GM20000 (cell line): ENCODE measurements at regions not wholly inside any gene's neighbourhood (a gene's known extent, or its start where the extent isn't known, plus 50 kb on each side); places are given as distances from the start of the nearest gene placed in this dataset.

Experiments used
- DNase-seq: peaks from one replicate; pipeline ENCODE4 v3.0.0; 2012; ENCODE audit warnings: low spot score
- CTCF ChIP-seq: IDR thresholded peaks from 2 replicates; pipeline ENCODE4 v1.5.1; 2012; ENCODE audit warnings: mild to moderate bottlenecking, control low read depth; ENCODE audit errors: extremely low read depth, missing control alignments

- no peak for DNase-seq
- no peak for TF ChIP-seq CTCF
Observed at GRCh38 chr2:205887637-205888036, 198.3 kb downstream of the INO80D start.

- TF ChIP-seq CTCF = peak; percentile 88
- DNase-seq = peak; percentile 73
Observed at GRCh38 chr2:205885492-205886099, 200.4 kb downstream of the INO80D start.

DNA sequence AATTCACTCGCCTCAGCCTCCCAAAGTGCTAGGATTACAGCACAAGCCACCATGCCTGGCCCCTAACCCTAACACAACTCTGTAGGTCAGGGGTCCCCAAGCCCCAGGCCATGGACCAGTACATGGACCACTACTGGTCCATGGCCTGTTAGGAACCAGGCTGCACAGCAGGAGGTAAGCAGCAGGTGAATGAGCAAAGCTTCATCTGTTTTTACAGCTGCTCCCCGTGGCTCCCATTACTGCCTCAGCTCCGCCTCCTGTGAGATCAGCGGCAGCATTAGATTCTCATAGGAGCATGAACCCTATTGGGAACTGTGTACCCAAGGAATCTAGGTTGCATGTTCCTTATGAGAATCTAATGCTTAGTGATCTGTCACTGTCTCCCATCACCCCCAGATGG, 201.7 kb downstream of the NRP2 start:
- DNase-seq = no peak
- TF ChIP-seq CTCF = no peak

DNA sequence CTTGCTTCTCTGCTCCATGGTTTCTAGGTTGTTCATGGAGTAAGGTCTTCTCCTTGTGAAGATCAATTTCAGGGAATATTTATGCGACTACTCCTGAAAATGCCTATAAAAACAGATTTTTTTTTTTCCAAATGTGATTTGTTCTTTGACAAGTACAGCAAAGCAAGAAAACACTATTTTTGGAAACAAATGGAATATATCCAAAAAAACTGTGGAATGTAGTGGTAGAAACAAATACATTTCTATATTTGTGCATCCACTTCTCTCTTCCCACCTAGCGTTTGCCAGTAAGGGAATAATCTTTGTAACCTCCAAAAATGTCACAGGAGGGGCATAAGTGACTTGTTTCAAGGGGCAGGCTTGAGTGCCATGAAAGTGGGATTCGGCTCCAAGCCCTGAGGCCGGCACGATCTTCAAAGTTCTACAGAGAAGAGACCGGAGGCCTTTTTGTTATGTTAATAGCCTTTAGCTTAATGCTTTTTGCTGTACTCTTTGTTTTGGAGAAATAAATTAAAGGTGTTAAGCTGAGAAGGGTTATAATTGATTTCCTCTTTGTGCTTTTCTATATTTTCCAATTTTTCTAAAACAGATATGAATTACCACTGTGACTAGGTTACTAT, 200.6 kb downstream of the NRP2 start:
- no peak for TF ChIP-seq CTCF
- no peak for DNase-seq

DNA sequence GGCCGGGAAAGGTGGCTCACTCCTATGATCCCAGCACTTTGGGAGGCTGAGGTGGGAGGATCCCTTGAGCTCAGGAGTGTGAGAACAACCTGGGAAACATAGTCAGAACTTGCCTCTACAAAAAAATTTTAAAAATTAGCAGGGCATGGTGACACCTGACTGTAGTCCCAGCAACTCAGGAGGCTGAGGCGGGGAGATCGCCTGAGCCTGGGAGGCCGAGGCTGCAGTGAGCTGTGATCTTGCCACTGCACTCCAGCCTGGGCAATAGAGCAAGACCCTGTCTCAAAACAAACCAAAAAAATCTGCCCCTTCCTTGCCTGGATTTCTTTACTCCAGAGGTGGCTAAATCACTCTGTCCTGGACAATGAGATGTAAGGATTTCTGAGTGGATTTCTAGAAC, 197.7 kb downstream of the NRP2 start:
- TF ChIP-seq CTCF = no peak
- DNase-seq = no peak

DNA sequence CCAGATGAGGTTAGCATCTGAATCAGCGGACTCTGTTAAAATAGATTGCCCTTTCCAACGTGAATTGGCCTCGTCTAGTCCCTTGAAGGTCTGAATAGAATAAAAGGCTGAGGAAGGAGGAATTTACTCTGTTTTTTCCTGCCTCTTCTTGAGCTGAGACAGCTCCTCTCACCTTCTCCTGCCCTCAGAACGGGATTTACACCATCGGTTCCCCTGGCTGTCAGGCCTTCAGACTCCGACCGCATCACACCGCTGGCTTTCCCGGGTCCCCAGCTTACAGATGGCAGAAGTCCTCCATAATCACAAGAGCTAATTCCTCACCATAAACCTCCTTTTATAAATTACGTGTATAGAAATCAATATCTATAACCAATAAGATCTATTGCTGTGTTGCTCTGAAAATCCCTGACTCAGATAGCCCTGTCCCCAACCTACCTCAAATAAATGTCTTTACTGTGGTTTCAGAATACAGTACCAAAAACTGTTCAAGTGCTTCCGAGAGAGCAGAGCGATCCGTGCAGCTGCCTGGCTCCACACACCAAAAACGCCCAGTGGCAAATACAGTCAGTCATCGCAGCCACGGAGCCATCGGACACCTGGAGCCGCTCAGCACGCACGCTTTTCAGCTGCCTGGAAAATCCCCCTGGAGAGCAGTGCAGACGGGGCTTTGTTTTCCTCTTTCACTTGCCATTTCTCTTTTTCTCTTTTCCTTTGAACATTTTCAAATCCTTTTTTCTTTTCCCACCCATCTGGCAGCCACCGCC, 196.9 kb downstream of the NRP2 start:
- TF ChIP-seq CTCF = no peak
- DNase-seq = no peak

GRCh38 chr2:205877496-205877895, 195.2 kb downstream of the NRP2 start:
- DNase-seq = no peak
- TF ChIP-seq CTCF = no peak
